Mesothelial cell of epicardium (in vitro differentiated cells): ENCODE measurements at regions not wholly inside any gene's neighbourhood (a gene's known extent, or its start where the extent isn't known, plus 50 kb on each side); places are given as distances from the start of the nearest gene placed in this dataset.

Experiments used
- DNase-seq, 2 experiments: peaks; one replicate each; pipeline ENCODE4 v3.0.0; 2021; ENCODE audit warnings: low spot score in 2 of 2; ENCODE audit not compliant: unreplicated experiment in 2 of 2
- H3K27ac Mint-ChIP-seq: 2 replicates; pipeline ENCODE4 v1.8.0; 2021; ENCODE audit warnings: mixed read lengths
- H3K27me3 Mint-ChIP-seq: 2 replicates; pipeline ENCODE4 v1.8.0; 2021; ENCODE audit warnings: low read depth, mixed read lengths
- H3K36me3 Mint-ChIP-seq: 2 replicates; pipeline ENCODE4 v1.8.0; 2021; ENCODE audit warnings: mixed read lengths
- H3K4me1 Mint-ChIP-seq: 2 replicates; pipeline ENCODE4 v1.8.0; 2021; ENCODE audit warnings: mixed read lengths
- H3K4me3 Mint-ChIP-seq: 2 replicates; pipeline ENCODE4 v1.8.0; 2021; ENCODE audit warnings: mild to moderate bottlenecking, moderate library complexity, mixed read lengths
- H3K9me3 Mint-ChIP-seq: 2 replicates; pipeline ENCODE4 v1.8.0; 2021; ENCODE audit warnings: mixed read lengths
- TF ChIP-seq, protein P1 (sequence below): fragments of 200-600 bp; sonication (generic); IDR thresholded peaks from one replicate; pipeline ENCODE4 v1.5.0; 2021; ENCODE audit warnings: antibody characterized with exemption; ENCODE audit not compliant: unreplicated experiment

DNA sequence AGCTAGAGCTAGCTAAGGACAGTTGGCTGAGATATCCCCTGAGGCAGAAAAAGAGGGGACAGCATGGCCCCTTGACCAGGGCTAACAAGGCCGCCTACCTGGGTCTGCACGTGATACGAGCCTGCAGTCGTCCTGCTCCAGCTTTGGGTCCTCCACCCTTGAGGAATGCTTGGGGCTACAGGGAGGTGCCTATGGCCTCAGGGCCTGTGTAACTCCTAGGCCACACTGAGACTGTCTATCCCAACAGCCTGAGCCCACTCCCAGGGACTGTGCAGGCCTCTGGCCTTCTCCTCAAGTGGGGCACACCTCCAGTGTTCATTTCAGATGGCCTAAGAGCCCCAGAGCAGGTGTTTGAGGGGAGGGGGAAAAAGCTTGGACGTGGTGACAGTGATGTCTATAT is 136.7 kb upstream of the SATB2 start:
- Mint-ChIP-seq H3K9me3 (no peaks in the 10 kb centered on the region), H3K27me3 (peaks cover 30% of the 10 kb centered on the region), H3K36me3 (no peaks in the 10 kb centered on the region), H3K4me1 (peaks cover 3% of the 10 kb centered on the region), H3K27ac (no peak overlapping the region), H3K4me3 (no peak overlapping the region)
- DNase-seq = no peak
- TF ChIP-seq, protein P1, sequence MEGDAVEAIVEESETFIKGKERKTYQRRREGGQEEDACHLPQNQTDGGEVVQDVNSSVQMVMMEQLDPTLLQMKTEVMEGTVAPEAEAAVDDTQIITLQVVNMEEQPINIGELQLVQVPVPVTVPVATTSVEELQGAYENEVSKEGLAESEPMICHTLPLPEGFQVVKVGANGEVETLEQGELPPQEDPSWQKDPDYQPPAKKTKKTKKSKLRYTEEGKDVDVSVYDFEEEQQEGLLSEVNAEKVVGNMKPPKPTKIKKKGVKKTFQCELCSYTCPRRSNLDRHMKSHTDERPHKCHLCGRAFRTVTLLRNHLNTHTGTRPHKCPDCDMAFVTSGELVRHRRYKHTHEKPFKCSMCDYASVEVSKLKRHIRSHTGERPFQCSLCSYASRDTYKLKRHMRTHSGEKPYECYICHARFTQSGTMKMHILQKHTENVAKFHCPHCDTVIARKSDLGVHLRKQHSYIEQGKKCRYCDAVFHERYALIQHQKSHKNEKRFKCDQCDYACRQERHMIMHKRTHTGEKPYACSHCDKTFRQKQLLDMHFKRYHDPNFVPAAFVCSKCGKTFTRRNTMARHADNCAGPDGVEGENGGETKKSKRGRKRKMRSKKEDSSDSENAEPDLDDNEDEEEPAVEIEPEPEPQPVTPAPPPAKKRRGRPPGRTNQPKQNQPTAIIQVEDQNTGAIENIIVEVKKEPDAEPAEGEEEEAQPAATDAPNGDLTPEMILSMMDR = no peak

DNA sequence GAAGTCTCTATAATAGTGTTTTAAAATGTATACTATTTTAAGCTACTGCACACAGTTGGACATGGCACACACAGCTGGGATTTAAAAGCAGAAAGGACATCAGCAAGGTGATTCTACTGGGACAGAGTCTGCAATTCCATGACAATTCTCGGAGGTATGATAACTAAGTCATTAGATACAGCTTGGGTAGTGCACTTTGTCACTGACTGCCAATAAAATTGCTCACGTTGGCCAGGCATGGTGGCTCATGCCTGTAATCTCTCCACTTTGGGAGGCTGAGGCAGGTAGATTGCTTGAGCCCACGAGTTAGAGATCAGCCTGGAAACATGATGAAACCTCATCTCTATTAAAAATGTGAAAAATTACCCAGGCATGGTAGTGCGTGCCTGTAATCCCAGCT is 134.1 kb upstream of the SATB2 start:
- no peak overlapping the region for H3K27ac Mint-ChIP-seq
- no peak overlapping the region for H3K4me3 Mint-ChIP-seq
- no peak for DNase-seq

DNA sequence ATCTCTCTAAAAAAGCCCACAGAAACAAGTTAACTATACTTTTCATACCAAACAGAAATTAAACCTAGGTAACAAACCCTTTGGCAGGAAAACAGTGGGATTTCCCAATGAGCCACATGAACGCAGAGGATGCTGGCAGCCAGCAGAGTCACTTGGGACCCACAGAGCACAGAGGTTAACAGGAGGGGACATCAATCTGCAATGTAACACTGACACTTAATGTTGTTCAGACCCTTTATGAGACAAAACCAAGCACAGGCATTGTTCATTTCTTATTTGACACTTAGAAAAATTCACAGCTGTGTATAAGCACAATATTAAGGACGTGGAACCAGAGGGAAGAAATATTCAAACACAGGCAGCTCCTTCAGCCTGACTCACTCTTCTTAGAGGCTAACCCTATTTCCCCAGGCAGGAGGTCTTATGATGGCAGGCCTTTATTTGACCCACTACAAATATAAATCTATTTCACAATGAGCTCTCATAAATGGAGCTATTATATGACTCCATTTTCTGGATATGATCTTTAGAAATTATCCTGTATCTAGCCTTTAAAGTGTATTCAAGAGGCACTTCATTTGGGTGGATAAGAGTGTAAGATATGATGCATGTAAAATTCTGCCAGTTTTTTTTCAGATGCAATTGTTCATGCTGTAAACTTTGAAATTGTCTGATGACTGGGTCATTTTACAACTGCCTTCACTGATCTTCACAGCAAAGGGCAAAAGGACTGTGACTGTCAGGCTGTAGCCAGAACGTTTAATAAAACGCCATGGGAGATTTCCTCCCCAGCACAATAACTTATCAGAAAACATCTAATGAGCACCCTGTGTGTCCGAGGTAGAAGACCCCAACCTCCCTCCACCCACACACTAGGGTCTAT is 132.8 kb upstream of the SATB2 start:
- Mint-ChIP-seq H3K27me3 (peaks cover 22% of the 10 kb centered on the region), H3K27ac (no peak overlapping the region), H3K36me3 (no peaks in the 10 kb centered on the region), H3K4me3 (no peak overlapping the region), H3K9me3 (no peaks in the 10 kb centered on the region), H3K4me1 (peaks cover 5% of the 10 kb centered on the region)
- no peak for DNase-seq
- TF ChIP-seq, protein P1 = no peak

More for the DNA sequence above, 134.1 kb upstream of the SATB2 start:
- Mint-ChIP-seq H3K9me3 (no peaks in the 10 kb centered on the region), H3K4me1 (peaks cover 5% of the 10 kb centered on the region), H3K27me3 (peaks cover 22% of the 10 kb centered on the region), H3K36me3 (no peaks in the 10 kb centered on the region)
- TF ChIP-seq, protein P1 = no peak

DNA sequence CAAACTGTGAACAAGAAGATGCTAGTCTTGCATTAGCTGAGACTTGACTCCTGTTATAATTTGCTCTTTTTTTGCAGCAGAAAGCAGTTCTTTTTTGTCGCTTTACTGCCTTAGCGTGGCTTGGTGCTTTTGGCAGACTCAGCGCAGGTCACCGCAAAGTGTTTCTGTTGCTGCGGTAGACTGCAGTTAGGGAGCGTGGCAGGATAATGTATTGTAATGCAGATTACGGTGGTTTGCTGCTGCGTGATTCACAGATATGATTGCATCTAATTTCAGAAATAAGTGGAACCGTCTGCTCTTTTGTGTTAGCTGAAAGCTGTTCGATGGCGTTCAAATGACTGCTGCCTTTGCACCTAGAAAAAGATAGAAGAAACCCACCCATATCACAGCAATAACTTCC is 131.6 kb upstream of the SATB2 start:
- H3K27me3 Mint-ChIP-seq = peaks cover 22% of the 10 kb centered on the region
- no peaks in the 10 kb centered on the region for H3K36me3 Mint-ChIP-seq
- H3K9me3 Mint-ChIP-seq = no peaks in the 10 kb centered on the region
- TF ChIP-seq, protein P1 = no peak
- H3K4me1 Mint-ChIP-seq = peaks cover 7% of the 10 kb centered on the region
- no peak overlapping the region for H3K4me3 Mint-ChIP-seq
- no peak for DNase-seq
- no peak overlapping the region for H3K27ac Mint-ChIP-seq

DNA sequence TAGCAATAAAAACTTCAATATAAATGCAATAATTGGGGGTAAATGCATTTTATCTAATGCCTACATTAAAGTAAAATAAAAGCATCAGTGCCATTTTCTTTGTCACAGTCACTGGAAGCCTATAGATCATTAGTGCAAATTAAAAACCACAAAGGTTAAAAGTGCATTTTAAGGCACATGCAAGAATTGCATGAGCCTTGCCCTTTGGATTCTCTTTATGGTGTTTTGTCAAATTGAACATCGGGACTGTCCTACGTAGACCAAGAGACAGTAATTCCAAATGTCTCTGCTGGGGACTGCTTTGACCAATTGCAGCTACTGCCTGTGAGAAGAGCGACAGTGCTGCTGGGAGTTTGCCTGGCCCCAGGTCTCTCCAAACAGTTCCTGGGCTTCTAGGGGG is 130.3 kb upstream of the SATB2 start:
- H3K27ac Mint-ChIP-seq = no peak overlapping the region
- no peaks in the 10 kb centered on the region for H3K36me3 Mint-ChIP-seq
- H3K4me1 Mint-ChIP-seq = peaks cover 7% of the 10 kb centered on the region
- no peaks in the 10 kb centered on the region for H3K9me3 Mint-ChIP-seq
- TF ChIP-seq, protein P1 = no peak
- DNase-seq = no peak
- H3K4me3 Mint-ChIP-seq = no peak overlapping the region
- peaks cover 22% of the 10 kb centered on the region for H3K27me3 Mint-ChIP-seq
